MCF 10A (cell line): ENCODE measurements at regions not wholly inside any gene's neighbourhood (a gene's known extent, or its start where the extent isn't known, plus 50 kb on each side); places are given as distances from the start of the nearest gene placed in this dataset.

Experiments used
- BruUV-seq: library from RNA; stranded (reverse); fragments of 400-500 nt; replicated peaks from 2 replicates; lab custom pipeline; 2021; lab: Mats Ljungman, UMichigan
- CTCF ChIA-PET: fragments of 300-600 bp; sonication (Branson Sonifier 250); formaldehyde crosslinking; extraction: SDS; loops from one replicate; lab custom pipeline; 2021; ENCODE audit warnings: antibody characterized with exemption, inconsistent platforms; lab: Yijun Ruan, JAX
- POLR2A ChIA-PET: fragments of 300-600, 350-650 bp; sonication (Branson Sonifier 250); formaldehyde crosslinking; extraction: SDS; loops from one replicate; lab custom pipeline; 2020; ENCODE audit warnings: antibody characterized with exemption, inconsistent platforms; lab: Yijun Ruan, JAX
- DNase-seq: peaks from one replicate; pipeline ENCODE4 v3.0.0-alpha.2; 2018; ENCODE audit not compliant: unreplicated experiment
- H3K27ac Mint-ChIP-seq: one replicate; pipeline ENCODE4 v1.8.0; 2022; ENCODE audit warnings: mild to moderate bottlenecking, low read depth, mixed read lengths; ENCODE audit not compliant: unreplicated experiment
- H3K27me3 Mint-ChIP-seq: one replicate; pipeline ENCODE4 v1.8.0; 2022; ENCODE audit warnings: mixed read lengths; ENCODE audit not compliant: insufficient read depth, unreplicated experiment
- H3K36me3 Mint-ChIP-seq: one replicate; pipeline ENCODE4 v1.8.0; 2022; ENCODE audit warnings: mild to moderate bottlenecking, moderate library complexity, mixed read lengths; ENCODE audit not compliant: insufficient read depth, unreplicated experiment
- H3K4me1 Mint-ChIP-seq: one replicate; pipeline ENCODE4 v1.8.0; 2022; ENCODE audit warnings: mixed read lengths; ENCODE audit not compliant: insufficient read depth, unreplicated experiment
- H3K4me3 Mint-ChIP-seq: one replicate; pipeline ENCODE4 v1.8.0; 2022; ENCODE audit warnings: mild to moderate bottlenecking, moderate library complexity, mixed read lengths; ENCODE audit not compliant: unreplicated experiment
- H3K9me3 Mint-ChIP-seq: one replicate; pipeline ENCODE4 v1.8.0; 2022; ENCODE audit warnings: mixed read lengths; ENCODE audit not compliant: unreplicated experiment
- CTCF ChIP-seq: fragments of 200-600 bp; IDR thresholded peaks from one replicate; pipeline ENCODE4 v1.8.0; 2022; ENCODE audit warnings: antibody characterized with exemption, mild to moderate bottlenecking; ENCODE audit not compliant: unreplicated experiment
- intact Hi-C: fragments of 100-400 bp; cut with micrococcal nuclease; formaldehyde crosslinking; loops from 2 replicates; pipeline ENCODE4 v1.14.1; 2022

DNA sequence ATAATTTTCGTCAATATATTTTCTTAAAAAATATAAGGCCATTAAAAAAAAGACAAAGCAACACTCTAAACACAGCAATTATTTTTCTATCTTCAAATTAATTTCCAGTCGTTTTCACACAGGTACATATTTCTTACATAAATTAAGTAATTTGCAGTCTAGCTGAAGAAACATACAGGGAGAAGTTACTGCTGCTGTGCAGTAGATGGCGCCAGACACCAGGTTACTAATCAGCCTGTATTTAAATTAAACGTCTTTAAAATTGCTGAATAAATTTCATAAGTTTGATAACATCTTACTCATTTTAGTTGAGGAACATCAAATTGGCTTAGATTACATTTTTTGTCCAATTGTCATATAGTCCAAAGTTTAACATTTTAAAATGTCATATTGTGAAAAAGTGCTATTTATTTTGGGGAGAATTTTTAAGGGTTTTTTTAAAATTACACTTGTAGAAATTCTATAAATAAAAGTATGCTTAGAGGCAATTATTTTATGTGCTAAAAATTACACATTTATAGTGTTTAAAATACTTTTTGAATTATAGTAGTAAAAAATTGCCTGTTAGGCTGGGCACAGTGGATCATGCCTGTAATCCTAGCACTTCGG lies 88.4 kb downstream of the PMAIP1 start:
- ChIA-PET POLR2A (interaction anchor here (0.8 to 1.9 kb wide), 3 partner anchors 89 to 564 kb away, joined by 3 to 8 read pairs (median 5); partner anchors contain the start of gene PMAIP1), CTCF (interaction anchor here (0.6 to 3.7 kb wide), 32 partner anchors 8 to 1563 kb away, joined by 3 to 26 read pairs (median 4); partner anchors contain the start of gene PMAIP1)
- peak; percentile 88 for TF ChIP-seq CTCF
- H3K27ac Mint-ChIP-seq = no peak overlapping the region
- peaks cover 41% of the 10 kb centered on the region for H3K27me3 Mint-ChIP-seq
- no peaks in the 10 kb centered on the region for H3K9me3 Mint-ChIP-seq
- no TSS peak for BruUV-seq
- H3K4me3 Mint-ChIP-seq = no peak overlapping the region
- intact Hi-C loops = loop anchor here (1.0 to 5.0 kb wide), 4 partner anchors 86 to 561 kb away; no protein-coding TSS in a partner anchor
- DNase-seq = peak; percentile 56
- no peaks in the 10 kb centered on the region for H3K4me1 Mint-ChIP-seq
- H3K36me3 Mint-ChIP-seq = no peaks in the 10 kb centered on the region

- DNase-seq = no peak
- no peak overlapping the region for H3K4me3 Mint-ChIP-seq
- ChIA-PET POLR2A (interaction anchor here (0.6 kb wide), 1 partner anchor 408 kb away, joined by 3 read pairs; no protein-coding TSS in a partner anchor), CTCF (interaction anchor here (0.5 to 3.7 kb wide), 11 partner anchors 9 to 679 kb away, joined by 3 to 26 read pairs (median 4); partner anchors contain the start of gene PMAIP1)
- intact Hi-C loops = loop anchor here (5.0 kb wide), 1 partner anchor 85 kb away; no protein-coding TSS in a partner anchor
- no peak overlapping the region for H3K27ac Mint-ChIP-seq
- H3K4me1 Mint-ChIP-seq = no peaks in the 10 kb centered on the region
- BruUV-seq = no TSS peak
- TF ChIP-seq CTCF = no peak
- H3K27me3 Mint-ChIP-seq = peaks cover 30% of the 10 kb centered on the region
- no peaks in the 10 kb centered on the region for H3K9me3 Mint-ChIP-seq
- no peaks in the 10 kb centered on the region for H3K36me3 Mint-ChIP-seq
These were observed 87.3 kb downstream of the PMAIP1 start for GRCh38 chr18:59987102-59987501.

- Mint-ChIP-seq H3K9me3 (no peaks in the 10 kb centered on the region), H3K36me3 (no peaks in the 10 kb centered on the region), H3K27me3 (peaks cover 22% of the 10 kb centered on the region), H3K4me1 (no peaks in the 10 kb centered on the region), H3K27ac (no peak overlapping the region), H3K4me3 (no peak overlapping the region)
- POLR2A ChIA-PET = interaction anchor here (0.6 to 1.5 kb wide), 2 partner anchors 22 to 86 kb away, joined by 3 to 4 read pairs; no protein-coding TSS in a partner anchor
- CTCF ChIA-PET = interaction anchor here (0.6 to 3.7 kb wide), 5 partner anchors 10 to 564 kb away, joined by 3 to 26 read pairs (median 4); no protein-coding TSS in a partner anchor
- intact Hi-C loops = loop anchor here (5.0 kb wide), 1 partner anchor 84 kb away; no protein-coding TSS in a partner anchor
- no TSS peak for BruUV-seq
- no peak for DNase-seq
- no peak for TF ChIP-seq CTCF
These were observed 86.3 kb downstream of the PMAIP1 start for GRCh38 chr18:59986139-59986538.

GRCh38 chr18:59985289-59985688 lies 85.5 kb downstream of the PMAIP1 start:
- no peak overlapping the region for H3K4me3 Mint-ChIP-seq
- intact Hi-C loops = loop anchor here (5.0 kb wide), 1 partner anchor 83 kb away; no protein-coding TSS in a partner anchor
- ChIA-PET POLR2A (interaction anchor here (0.6 to 1.5 kb wide), 2 partner anchors 83 to 85 kb away, joined by 3 to 4 read pairs; no protein-coding TSS in a partner anchor), CTCF (interaction anchor here (0.6 to 3.7 kb wide), 6 partner anchors 9 to 554 kb away, joined by 3 to 26 read pairs (median 4); no protein-coding TSS in a partner anchor)
- no peaks in the 10 kb centered on the region for H3K4me1 Mint-ChIP-seq
- BruUV-seq = no TSS peak
- H3K27ac Mint-ChIP-seq = no peak overlapping the region
- H3K9me3 Mint-ChIP-seq = no peaks in the 10 kb centered on the region
- TF ChIP-seq CTCF = no peak
- no peaks in the 10 kb centered on the region for H3K36me3 Mint-ChIP-seq
- peaks cover 13% of the 10 kb centered on the region for H3K27me3 Mint-ChIP-seq
- DNase-seq = peak; percentile 17
